Chondrocyte (in vitro differentiated cells): ENCODE measurements at regions not wholly inside any gene's neighbourhood (a gene's known extent, or its start where the extent isn't known, plus 50 kb on each side); places are given as distances from the start of the nearest gene placed in this dataset.
A peak's percentile ranks its signal among the peaks of the same experiment; 100 is the strongest.
"Not testable (repeated sequence)": the region's sequence is repeated elsewhere in the genome, so short reads cannot be mapped to it uniquely, and the experiment has no call there.

Experiments used
- DNase-seq: peaks from one replicate; pipeline ENCODE4 v3.0.0; 2021; ENCODE audit warnings: mixed read lengths, low spot score
- H3K27ac Mint-ChIP-seq: one replicate; pipeline ENCODE4 v1.8.0; 2021; ENCODE audit warnings: mild to moderate bottlenecking, moderate library complexity, mixed read lengths; ENCODE audit not compliant: unreplicated experiment
- H3K27me3 Mint-ChIP-seq: 2 replicates; pipeline ENCODE4 v1.8.0; 2021; ENCODE audit warnings: low read depth, mixed read lengths
- H3K36me3 Mint-ChIP-seq: 2 replicates; pipeline ENCODE4 v1.8.0; 2021; ENCODE audit warnings: low read depth, mixed read lengths
- H3K4me1 Mint-ChIP-seq: 2 replicates; pipeline ENCODE4 v1.8.0; 2021; ENCODE audit warnings: low read depth, mild to moderate bottlenecking, mixed read lengths
- H3K4me3 Mint-ChIP-seq: one replicate; pipeline ENCODE4 v1.8.0; 2021; ENCODE audit warnings: mild to moderate bottlenecking, moderate library complexity, mixed read lengths; ENCODE audit not compliant: unreplicated experiment
- H3K9me3 Mint-ChIP-seq: 2 replicates; pipeline ENCODE4 v1.8.0; 2021; ENCODE audit warnings: low read depth, mixed read lengths
- CTCF ChIP-seq: fragments of 200-600 bp; sonication (generic); IDR thresholded peaks from 2 replicates; pipeline ENCODE4 v1.5.0; 2021; ENCODE audit warnings: antibody characterized with exemption, mild to moderate bottlenecking, moderate library complexity

- DNase-seq, result no peak
- Mint-ChIP-seq H3K4me3 (no peak overlapping the region), H3K27ac (no peak overlapping the region), H3K4me1 (no peaks in the 10 kb centered on the region), H3K27me3 (peaks cover 29% of the 10 kb centered on the region), H3K9me3 (no peaks in the 10 kb centered on the region), H3K36me3 (no peaks in the 10 kb centered on the region)
- TF ChIP-seq CTCF, result no peak
These were observed 118.1 kb downstream of the TNFRSF13B start for GRCh38 chr17:16853661-16854320.

GRCh38 chr17:16849861-16850260, 122.1 kb downstream of the TNFRSF13B start:
- H3K27me3 Mint-ChIP-seq, result peaks cover 16% of the 10 kb centered on the region
- H3K4me3 Mint-ChIP-seq, DNase-seq, H3K9me3 Mint-ChIP-seq, H3K36me3 Mint-ChIP-seq, H3K4me1 Mint-ChIP-seq, H3K27ac Mint-ChIP-seq: not testable (repeated sequence)

- not testable (repeated sequence) for H3K4me3 Mint-ChIP-seq, H3K36me3 Mint-ChIP-seq, H3K9me3 Mint-ChIP-seq, H3K27me3 Mint-ChIP-seq, DNase-seq, H3K27ac Mint-ChIP-seq, H3K4me1 Mint-ChIP-seq
These were observed 122.9 kb downstream of the TNFRSF13B start for GRCh38 chr17:16848997-16849396.

- H3K9me3 Mint-ChIP-seq, H3K27me3 Mint-ChIP-seq, H3K4me1 Mint-ChIP-seq, H3K4me3 Mint-ChIP-seq, H3K36me3 Mint-ChIP-seq, H3K27ac Mint-ChIP-seq: not testable (repeated sequence)
- peak; percentile 46 for DNase-seq
These were observed 126.8 kb downstream of the TNFRSF13B start for GRCh38 chr17:16845098-16845497.

GRCh38 chr17:16844669-16845068, 127.2 kb downstream of the TNFRSF13B start:
- H3K4me3 Mint-ChIP-seq, H3K27ac Mint-ChIP-seq, H3K4me1 Mint-ChIP-seq, H3K27me3 Mint-ChIP-seq, H3K9me3 Mint-ChIP-seq, H3K36me3 Mint-ChIP-seq: not testable (repeated sequence)
- DNase-seq, result peak; percentile 70

GRCh38 chr17:16843511-16843910, 128.4 kb downstream of the TNFRSF13B start:
- not testable (repeated sequence) for H3K36me3 Mint-ChIP-seq, H3K4me3 Mint-ChIP-seq, H3K27ac Mint-ChIP-seq, H3K4me1 Mint-ChIP-seq, H3K9me3 Mint-ChIP-seq, H3K27me3 Mint-ChIP-seq
- DNase-seq, result peak; percentile 20

GRCh38 chr17:16842346-16842745, 129.6 kb downstream of the TNFRSF13B start:
- DNase-seq, result peak; percentile 0
- not testable (repeated sequence) for H3K27me3 Mint-ChIP-seq, H3K36me3 Mint-ChIP-seq, H3K4me3 Mint-ChIP-seq, H3K9me3 Mint-ChIP-seq, H3K27ac Mint-ChIP-seq, H3K4me1 Mint-ChIP-seq

GRCh38 chr17:16841896-16842295, 130.0 kb downstream of the TNFRSF13B start:
- H3K4me3 Mint-ChIP-seq, H3K27ac Mint-ChIP-seq, H3K4me1 Mint-ChIP-seq, H3K27me3 Mint-ChIP-seq, H3K9me3 Mint-ChIP-seq, H3K36me3 Mint-ChIP-seq: not testable (repeated sequence)
- DNase-seq, result peak; percentile 75

- not testable (repeated sequence) for H3K9me3 Mint-ChIP-seq, H3K36me3 Mint-ChIP-seq, H3K27ac Mint-ChIP-seq, H3K27me3 Mint-ChIP-seq, H3K4me3 Mint-ChIP-seq, H3K4me1 Mint-ChIP-seq
- peak; percentile 42 for DNase-seq
These were observed 131.7 kb downstream of the TNFRSF13B start for GRCh38 chr17:16840219-16840618.

GRCh38 chr17:16839242-16840175, 132.4 kb downstream of the TNFRSF13B start:
- H3K4me1 Mint-ChIP-seq, H3K4me3 Mint-ChIP-seq, H3K27ac Mint-ChIP-seq, H3K27me3 Mint-ChIP-seq, H3K9me3 Mint-ChIP-seq, H3K36me3 Mint-ChIP-seq: not testable (repeated sequence)
- DNase-seq, result peak; percentile 27

GRCh38 chr17:16838795-16839194, 133.1 kb downstream of the TNFRSF13B start:
- H3K4me3 Mint-ChIP-seq, H3K4me1 Mint-ChIP-seq, H3K27ac Mint-ChIP-seq, H3K27me3 Mint-ChIP-seq, H3K9me3 Mint-ChIP-seq, H3K36me3 Mint-ChIP-seq: not testable (repeated sequence)
- DNase-seq, result peak; percentile 43

GRCh38 chr17:16838287-16838686, 133.6 kb downstream of the TNFRSF13B start:
- H3K9me3 Mint-ChIP-seq, H3K4me3 Mint-ChIP-seq, H3K36me3 Mint-ChIP-seq, H3K27me3 Mint-ChIP-seq, H3K27ac Mint-ChIP-seq, H3K4me1 Mint-ChIP-seq: not testable (repeated sequence)
- peak; percentile 67 for DNase-seq
